MM.1S (cell line): ENCODE measurements at regions not wholly inside any gene's neighbourhood (a gene's known extent, or its start where the extent isn't known, plus 50 kb on each side); places are given as distances from the start of the nearest gene placed in this dataset.

ENCODE experiments used
- CTCF ChIP-seq: fragments of 300-600 bp; sonication (generic); IDR thresholded peaks from 2 replicates; pipeline ENCODE4 v1.5.1; 2016; ENCODE audit warnings: antibody characterized with exemption, low read length, mixed read lengths
- EZH2 ChIP-seq: fragments of 300-600 bp; sonication (generic); optimal IDR thresholded peaks from 2 replicates; pipeline ENCODE3; 2017; ENCODE audit warnings: low read depth, mild to moderate bottlenecking, antibody characterized with exemption, low read length, mixed read lengths

- TF ChIP-seq CTCF (no peak), EZH2 (no peak)
These were observed 69.1 kb upstream of the TAMM41 start for GRCh38 chr3:11915621-11916424.
